Mesothelial cell of epicardium (in vitro differentiated cells): ENCODE measurements at regions not wholly inside any gene's neighbourhood (a gene's known extent, or its start where the extent isn't known, plus 50 kb on each side); places are given as distances from the start of the nearest gene placed in this dataset.

ENCODE experiments used
- DNase-seq, 2 experiments: peaks; one replicate each; pipeline ENCODE4 v3.0.0; 2021; ENCODE audit warnings: low spot score in 2 of 2; ENCODE audit not compliant: unreplicated experiment in 2 of 2
- H3K27ac Mint-ChIP-seq: 2 replicates; pipeline ENCODE4 v1.8.0; 2021; ENCODE audit warnings: mixed read lengths
- H3K27me3 Mint-ChIP-seq: 2 replicates; pipeline ENCODE4 v1.8.0; 2021; ENCODE audit warnings: low read depth, mixed read lengths
- H3K36me3 Mint-ChIP-seq: 2 replicates; pipeline ENCODE4 v1.8.0; 2021; ENCODE audit warnings: mixed read lengths
- H3K4me1 Mint-ChIP-seq: 2 replicates; pipeline ENCODE4 v1.8.0; 2021; ENCODE audit warnings: mixed read lengths
- H3K4me3 Mint-ChIP-seq: 2 replicates; pipeline ENCODE4 v1.8.0; 2021; ENCODE audit warnings: mild to moderate bottlenecking, moderate library complexity, mixed read lengths
- H3K9me3 Mint-ChIP-seq: 2 replicates; pipeline ENCODE4 v1.8.0; 2021; ENCODE audit warnings: mixed read lengths
- CTCF ChIP-seq: fragments of 200-600 bp; sonication (generic); IDR thresholded peaks from one replicate; pipeline ENCODE4 v1.5.0; 2021; ENCODE audit warnings: antibody characterized with exemption; ENCODE audit not compliant: unreplicated experiment

DNA sequence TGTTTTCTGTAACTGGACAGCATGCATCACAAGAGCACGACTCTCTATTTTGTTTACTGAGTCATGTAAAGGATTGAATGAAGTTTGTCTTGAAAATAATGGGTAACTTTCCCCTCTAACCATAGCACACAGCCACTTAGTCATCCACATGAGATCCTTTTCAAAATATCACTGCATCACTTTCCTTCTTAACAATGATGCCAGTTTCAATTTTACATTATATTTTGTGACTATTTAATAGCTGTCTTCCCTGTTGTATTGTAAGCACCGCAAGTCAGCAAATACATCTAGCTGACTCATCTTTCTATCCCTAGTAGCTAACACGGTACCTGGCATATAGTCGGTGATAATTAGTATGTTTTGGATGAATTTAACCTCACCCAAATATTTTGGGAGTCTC lies 83.3 kb upstream of the PPM1H start:
- Mint-ChIP-seq H3K4me1 (peaks cover 4% of the 10 kb centered on the region), H3K27me3 (no peaks in the 10 kb centered on the region), H3K4me3 (no peak overlapping the region), H3K9me3 (no peaks in the 10 kb centered on the region), H3K27ac (no peak overlapping the region), H3K36me3 (no peaks in the 10 kb centered on the region)
- no peak for DNase-seq
- no peak for TF ChIP-seq CTCF

DNA sequence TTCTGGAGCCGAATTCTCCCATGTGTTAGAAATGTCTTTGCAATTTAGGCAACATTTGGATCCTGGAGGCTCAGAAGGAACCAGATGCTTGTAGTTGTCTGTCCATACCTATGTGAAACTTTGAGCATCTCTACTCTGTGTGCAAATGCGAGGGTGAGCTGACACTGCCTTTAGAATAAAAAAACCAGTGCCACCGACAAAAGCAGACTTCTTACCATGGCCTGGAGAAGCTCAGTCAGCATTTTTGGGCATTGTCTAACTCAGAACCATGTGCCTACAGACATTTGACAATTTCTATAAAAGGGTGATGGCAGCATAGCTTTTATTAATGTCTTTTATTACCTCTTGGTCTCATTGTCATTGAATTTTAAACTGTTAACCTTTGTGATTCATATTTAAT lies 78.4 kb upstream of the PPM1H start:
- no peak for DNase-seq
- Mint-ChIP-seq H3K4me3 (no peak overlapping the region), H3K27me3 (no peaks in the 10 kb centered on the region), H3K36me3 (no peaks in the 10 kb centered on the region), H3K9me3 (no peaks in the 10 kb centered on the region), H3K27ac (no peak overlapping the region), H3K4me1 (peaks cover 12% of the 10 kb centered on the region)
- TF ChIP-seq CTCF: no peak

GRCh38 chr12:63010698-63011097 lies 75.7 kb upstream of the PPM1H start:
- Mint-ChIP-seq H3K27me3 (no peaks in the 10 kb centered on the region), H3K36me3 (no peaks in the 10 kb centered on the region), H3K4me3 (no peak overlapping the region), H3K4me1 (peaks cover 34% of the 10 kb centered on the region), H3K27ac (no peak overlapping the region), H3K9me3 (no peaks in the 10 kb centered on the region)
- TF ChIP-seq CTCF: no peak
- DNase-seq: no peak

GRCh38 chr12:63008372-63008771 lies 73.4 kb upstream of the PPM1H start:
- no peaks in the 10 kb centered on the region for H3K36me3 Mint-ChIP-seq
- H3K9me3 Mint-ChIP-seq: no peaks in the 10 kb centered on the region
- no peak for TF ChIP-seq CTCF
- no peak for DNase-seq
- H3K4me1 Mint-ChIP-seq: peaks cover 34% of the 10 kb centered on the region
- no peak overlapping the region for H3K4me3 Mint-ChIP-seq
- H3K27me3 Mint-ChIP-seq: no peaks in the 10 kb centered on the region
- no peak overlapping the region for H3K27ac Mint-ChIP-seq

- Mint-ChIP-seq H3K4me3 (no peak overlapping the region), H3K27ac (no peak overlapping the region), H3K36me3 (no peaks in the 10 kb centered on the region), H3K9me3 (no peaks in the 10 kb centered on the region), H3K27me3 (no peaks in the 10 kb centered on the region), H3K4me1 (peaks cover 34% of the 10 kb centered on the region)
- no peak for TF ChIP-seq CTCF
- DNase-seq: no peak
These were observed 72.8 kb upstream of the PPM1H start for GRCh38 chr12:63007726-63008125.

DNA sequence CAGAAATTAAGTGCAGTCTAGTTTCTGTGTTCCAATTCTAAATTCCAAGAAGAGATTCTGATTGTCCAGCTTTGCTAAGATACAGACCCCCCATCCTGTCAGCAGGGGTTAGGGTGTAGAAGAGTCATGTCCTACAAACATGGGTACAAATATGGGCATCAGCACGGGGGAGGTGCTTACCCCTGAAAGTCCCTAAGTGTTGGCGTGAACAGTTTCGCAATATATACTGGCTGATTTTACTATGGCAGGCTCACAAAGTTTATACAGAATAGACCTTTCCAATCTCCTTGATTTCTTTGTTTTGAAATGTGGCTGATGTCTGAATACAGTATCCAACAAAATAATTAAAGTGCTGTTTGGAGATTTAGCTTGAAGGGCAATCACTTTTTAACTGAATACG lies 71.6 kb upstream of the PPM1H start:
- DNase-seq: no peak
- TF ChIP-seq CTCF: no peak
- H3K4me3 Mint-ChIP-seq: no peak overlapping the region
- no peaks in the 10 kb centered on the region for H3K27me3 Mint-ChIP-seq
- H3K9me3 Mint-ChIP-seq: no peaks in the 10 kb centered on the region
- H3K27ac Mint-ChIP-seq: peak overlapping the region; percentile 85
- H3K36me3 Mint-ChIP-seq: no peaks in the 10 kb centered on the region
- peaks cover 34% of the 10 kb centered on the region for H3K4me1 Mint-ChIP-seq
